ENCODE measurements at regions not wholly inside any gene's neighbourhood (a gene's known extent, or its start where the extent isn't known, plus 50 kb on each side); places are given as distances from the start of the nearest gene placed in this dataset.

DNA sequence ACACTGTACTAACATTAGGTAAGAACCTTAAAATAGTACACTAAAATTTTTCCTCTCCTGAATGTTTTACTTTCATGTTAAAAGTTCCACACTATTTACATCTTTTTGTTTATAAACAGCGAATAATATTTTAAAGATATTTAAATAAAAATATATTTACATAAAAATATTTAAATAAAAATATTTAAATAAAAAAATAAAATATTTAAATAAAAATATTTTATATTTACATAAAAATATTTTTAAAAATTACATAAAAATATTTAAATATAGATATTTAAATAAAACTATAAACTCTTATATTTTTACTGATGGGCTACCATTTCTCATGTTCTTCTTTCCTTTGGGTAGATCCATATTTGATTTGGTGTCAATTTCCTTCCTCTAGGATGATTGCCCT, 619.0 kb downstream of the ANKRD7 start:
- TF ChIP-seq, protein P1, sequence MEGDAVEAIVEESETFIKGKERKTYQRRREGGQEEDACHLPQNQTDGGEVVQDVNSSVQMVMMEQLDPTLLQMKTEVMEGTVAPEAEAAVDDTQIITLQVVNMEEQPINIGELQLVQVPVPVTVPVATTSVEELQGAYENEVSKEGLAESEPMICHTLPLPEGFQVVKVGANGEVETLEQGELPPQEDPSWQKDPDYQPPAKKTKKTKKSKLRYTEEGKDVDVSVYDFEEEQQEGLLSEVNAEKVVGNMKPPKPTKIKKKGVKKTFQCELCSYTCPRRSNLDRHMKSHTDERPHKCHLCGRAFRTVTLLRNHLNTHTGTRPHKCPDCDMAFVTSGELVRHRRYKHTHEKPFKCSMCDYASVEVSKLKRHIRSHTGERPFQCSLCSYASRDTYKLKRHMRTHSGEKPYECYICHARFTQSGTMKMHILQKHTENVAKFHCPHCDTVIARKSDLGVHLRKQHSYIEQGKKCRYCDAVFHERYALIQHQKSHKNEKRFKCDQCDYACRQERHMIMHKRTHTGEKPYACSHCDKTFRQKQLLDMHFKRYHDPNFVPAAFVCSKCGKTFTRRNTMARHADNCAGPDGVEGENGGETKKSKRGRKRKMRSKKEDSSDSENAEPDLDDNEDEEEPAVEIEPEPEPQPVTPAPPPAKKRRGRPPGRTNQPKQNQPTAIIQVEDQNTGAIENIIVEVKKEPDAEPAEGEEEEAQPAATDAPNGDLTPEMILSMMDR (IDR thresholded peaks at IDR 0.05; ENCODE audit: insufficient read depth, low read length, poor library complexity, severe bottlenecking): no peak
- no peak for TF ChIP-seq EZH2phosphoT487 (conservative IDR thresholded peaks at IDR 0.05; ENCODE audit: low read length)
